SHP77 (cell line): ENCODE measurements at regions not wholly inside any gene's neighbourhood (a gene's known extent, or its start where the extent isn't known, plus 50 kb on each side); places are given as distances from the start of the nearest gene placed in this dataset.

ENCODE experiments used
- DNase-seq, 2 experiments: peaks; one replicate each; lab custom pipeline; 2025; lab: John Stamatoyannopoulos, UW

DNA sequence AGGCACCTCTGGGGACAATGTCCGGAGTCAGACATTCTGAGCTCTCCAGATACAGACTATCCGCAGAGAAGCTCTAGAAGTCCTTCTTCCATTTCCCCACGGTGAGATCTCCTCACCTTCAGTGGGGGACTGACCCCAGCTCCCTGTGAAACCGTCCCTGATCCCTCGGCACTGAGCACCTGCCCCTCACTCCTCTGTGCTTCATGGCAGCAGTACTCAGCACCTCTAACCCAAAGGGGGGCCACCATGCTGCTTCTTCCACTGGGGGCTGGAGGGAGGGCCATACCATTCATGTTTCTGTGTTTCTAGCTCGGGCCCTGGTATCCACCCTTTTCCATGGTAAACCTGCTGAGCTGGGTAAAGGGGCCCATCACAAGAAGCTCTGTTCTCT is 321.7 kb downstream of the BRD1 start:
- no peak for DNase-seq

DNA sequence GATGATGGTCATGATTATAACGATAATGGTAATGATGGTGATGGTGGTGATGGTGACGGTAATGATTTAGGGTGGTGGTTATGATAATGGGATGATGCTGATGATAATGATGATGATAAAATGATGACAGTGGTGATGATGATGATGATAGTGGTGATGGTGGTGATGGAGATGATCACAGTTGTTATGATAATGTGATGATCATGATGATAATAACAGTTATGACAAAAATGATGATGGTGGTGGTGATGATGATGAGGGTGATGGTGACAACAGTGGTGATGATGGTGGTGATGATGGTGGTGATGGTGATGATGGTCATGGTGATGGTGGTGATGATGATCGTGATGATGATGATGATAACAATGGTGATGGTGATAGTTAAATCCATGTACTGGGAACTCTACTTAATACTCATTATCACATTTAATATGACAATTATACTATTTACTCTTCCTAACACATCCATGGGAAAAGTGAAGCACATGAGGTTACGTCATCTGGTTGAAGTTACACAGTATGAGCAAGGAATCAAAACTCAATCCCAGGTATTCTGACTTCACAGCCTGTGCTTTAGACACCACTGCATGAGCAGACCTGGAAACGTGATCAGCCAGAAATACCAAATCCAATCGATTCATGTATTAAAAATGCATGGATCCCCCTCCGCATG is 322.2 kb downstream of the BRD1 start:
- no peak for DNase-seq

DNA sequence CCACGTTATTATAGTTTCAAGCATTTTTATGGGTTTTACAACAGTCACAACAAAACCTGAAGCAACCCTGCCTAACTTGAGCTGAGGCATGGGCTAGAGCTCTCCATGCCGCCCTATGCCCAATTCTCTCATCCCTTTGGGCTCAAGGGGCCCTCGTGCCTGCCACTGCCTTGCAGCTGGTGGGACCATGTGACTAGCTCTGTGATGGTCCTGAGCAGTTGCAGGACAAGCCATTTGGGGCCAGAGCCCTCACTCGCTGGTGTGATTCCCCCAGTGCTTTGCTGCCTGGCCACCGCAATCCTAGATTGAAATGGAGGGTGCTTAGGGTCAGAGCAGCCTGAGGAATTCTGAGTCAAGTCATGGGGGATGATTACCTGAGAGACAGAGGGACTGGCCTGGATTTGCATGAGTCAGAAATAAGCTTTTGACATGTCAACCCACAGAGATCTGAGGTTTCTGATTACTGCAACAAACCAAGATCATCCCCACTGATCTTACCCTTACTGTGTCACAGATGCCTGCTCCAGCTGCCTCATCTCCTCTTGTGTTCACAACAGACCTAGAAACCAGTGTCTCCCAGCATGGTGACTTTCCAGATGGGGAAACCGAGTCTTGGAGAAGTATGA is 323.7 kb downstream of the BRD1 start:
- no peak for DNase-seq

DNA sequence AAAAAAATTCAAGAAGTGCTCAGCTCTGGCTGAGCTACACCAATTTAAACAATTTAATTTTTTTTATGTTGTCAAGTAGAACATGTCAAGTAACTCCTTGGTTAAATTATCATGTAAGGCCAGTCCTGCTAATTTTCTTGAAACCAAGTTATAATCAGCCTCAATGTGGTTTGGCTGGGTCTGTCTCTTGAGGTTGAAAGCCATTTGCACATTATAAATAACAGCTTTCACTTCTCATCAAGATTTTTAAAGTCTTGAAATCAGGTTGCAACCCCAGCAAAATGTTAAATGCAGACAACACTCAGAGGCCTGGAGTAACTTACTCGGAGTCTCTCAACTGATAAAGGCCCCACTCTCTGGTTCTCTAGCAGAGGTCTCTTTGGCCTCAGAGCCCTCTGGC is 324.4 kb downstream of the BRD1 start:
- DNase-seq: no peak

DNA sequence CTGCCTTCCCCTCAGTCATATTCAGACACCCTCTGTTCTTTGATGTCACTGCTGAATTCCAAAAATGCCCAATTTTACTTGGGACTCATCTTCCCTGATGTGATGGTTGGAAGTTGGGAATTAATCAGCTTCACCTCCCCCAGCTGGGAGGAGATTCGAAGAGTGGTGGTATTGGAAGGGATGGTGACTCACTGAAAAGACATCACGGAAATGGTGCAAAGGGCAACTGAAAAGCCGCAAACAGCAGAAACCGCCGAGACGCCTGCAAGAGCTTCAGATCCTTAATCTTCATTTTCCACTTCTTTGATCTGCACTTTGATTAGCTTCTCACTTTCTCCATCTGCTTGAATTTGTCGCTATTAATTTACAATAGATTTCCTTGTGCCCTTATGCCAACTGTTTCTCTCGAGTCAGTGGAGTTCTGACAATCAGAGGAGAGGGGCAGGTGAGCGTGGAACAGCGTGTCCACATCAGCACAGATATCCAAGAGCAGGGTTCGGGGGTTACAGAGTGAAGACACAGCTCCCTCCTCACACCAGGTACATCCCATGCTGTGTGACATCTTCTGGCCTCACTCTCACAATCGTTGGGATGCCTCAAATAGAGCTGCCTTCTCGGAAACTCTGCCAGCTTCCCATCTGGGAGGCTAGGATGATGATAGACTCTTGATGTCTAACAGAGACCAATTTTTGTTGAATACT is 325.4 kb downstream of the BRD1 start:
- DNase-seq: no peak

DNA sequence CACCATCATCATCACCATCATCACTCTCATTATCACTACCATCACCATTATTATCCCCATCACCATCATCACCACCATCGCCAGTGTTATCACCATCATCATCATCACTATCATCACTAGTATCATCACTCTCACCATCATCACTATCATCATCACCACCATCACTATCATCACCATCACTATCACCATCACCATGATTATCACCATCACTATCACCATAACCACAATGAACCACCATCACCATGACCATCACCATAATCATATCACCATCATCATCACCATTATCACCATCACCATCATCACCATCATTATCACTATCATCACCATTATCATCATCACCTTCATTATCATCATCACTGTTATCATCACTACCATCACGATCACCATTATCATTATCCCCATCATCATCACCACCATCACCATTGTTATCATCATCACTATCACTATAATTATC is 326.7 kb downstream of the BRD1 start:
- DNase-seq: no peak

DNA sequence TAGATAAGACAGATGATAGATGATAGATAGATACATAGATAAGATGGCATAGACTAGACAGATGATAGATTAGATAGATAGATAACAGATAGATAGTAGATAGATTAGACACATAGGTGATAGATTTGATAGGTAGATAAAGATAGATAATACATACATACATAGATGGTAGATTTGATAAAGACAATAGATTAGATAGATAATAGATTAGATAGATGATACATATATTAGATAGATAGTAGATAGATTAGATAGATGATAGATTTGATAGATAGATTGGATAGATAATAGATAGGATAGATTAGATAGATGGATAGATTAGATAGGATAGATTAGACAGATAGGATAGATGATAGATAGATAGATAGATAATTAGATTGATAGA is 327.6 kb downstream of the BRD1 start:
- no peak for DNase-seq

DNA sequence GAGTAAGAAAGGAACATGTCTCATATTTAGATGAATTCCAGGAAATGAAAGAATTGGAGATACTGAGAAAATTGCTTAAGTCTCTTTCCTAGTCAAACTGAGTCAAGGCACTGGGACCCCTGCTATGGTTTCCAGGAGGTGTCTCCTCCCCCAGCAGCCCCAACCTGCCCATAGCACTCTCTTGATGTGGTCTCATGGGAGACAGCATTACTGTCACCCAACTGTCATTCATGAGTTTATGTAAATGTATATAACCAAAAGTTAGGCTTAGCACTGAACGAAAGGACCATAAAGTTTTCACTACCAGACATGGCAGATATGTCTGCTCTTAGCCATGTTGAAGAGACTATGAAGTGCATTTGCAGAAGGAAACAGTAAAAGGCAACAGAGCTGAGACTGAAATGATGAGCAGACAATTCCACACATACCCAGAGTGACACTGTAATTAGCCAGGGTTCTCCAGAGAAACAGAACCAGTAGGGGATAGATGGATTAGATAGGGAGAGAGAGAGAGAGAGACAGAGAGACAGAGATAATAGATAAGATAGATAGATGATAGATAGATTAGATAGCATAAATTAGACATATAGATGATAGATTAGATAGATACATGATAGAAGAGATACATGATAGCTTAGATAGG is 328.1 kb downstream of the BRD1 start:
- DNase-seq: no peak

DNA sequence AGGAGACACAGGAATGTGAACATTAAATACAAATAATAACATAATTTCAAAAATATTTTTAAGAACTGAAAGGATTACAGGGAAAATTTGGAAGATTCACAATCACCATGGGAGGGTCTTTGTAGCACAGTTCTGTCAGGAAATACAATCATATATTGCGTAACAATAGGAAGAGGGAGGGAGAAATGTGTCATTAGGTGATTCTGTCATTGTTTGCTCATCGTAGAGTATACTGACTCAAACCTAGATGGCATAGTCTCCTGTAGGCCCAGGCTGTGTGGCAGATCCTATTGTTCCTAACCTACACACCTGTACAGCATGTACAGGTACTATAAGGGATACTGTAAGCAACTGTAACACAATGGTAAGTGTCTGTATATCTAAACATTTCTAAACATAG is 330.4 kb downstream of the BRD1 start:
- DNase-seq: peak; percentile 23 to 31

DNA sequence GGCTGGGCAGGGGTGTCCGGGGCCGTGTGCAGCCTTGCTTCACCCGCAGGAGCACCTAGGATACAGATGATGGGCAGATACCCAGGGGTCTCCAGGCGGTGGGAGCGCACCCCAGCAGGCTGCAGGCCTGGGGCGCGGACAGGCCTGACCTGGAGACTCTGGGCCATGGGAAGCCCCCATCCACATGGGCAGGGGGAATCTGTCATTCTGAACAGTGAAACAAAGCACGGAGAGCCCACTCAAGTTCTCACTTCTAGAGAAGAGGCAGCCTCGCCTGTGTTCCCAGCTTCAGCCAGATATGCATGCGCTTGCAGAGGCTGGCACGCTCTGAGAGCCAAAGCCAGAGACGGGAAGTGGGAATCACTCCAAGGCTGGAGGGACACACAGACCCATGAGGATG is 333.1 kb downstream of the BRD1 start:
- DNase-seq: no peak

DNA sequence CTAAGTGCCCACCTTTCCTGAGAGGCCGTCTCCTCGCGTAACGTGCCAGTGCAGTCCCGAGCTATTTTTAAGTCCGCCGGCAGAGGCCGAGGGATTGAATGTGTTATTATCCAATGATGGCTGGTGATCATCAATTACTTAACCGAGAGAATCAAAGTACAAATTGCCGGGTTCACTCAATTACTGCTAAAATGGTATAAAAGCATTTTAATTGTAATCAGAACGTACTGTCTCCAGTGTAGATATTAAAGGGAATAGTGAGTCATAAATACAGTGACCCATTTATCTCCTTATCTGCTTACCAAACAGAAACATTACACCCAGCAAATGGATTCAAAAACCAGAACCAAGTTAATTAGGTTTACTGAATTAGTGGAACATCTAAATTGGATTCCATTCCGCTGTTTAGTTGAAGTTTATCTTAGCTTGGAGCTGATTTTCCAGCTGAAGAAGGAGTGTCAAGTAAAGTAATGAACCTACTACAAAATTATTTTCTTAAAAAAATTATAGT is 334.9 kb downstream of the BRD1 start:
- DNase-seq: no peak

DNA sequence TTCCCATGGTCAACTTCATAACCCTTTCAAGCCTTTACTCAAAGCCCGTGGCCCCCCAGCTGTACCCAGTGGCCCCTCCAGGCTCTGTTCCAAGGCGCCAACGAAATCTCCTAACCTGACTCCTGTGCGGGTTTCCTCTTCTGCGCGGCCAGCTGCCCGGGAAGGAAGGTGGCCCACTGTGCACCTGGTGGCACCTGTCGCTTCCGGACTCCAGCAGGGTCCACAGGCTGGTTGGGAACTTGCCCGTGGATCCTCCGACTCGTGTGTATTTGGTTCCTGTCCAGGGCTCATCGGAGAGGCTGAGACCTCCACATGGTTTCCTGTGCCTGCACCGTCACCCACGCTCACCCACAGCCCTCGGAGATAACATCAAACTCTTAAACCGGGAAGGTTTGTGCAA is 335.4 kb downstream of the BRD1 start:
- no peak for DNase-seq

DNA sequence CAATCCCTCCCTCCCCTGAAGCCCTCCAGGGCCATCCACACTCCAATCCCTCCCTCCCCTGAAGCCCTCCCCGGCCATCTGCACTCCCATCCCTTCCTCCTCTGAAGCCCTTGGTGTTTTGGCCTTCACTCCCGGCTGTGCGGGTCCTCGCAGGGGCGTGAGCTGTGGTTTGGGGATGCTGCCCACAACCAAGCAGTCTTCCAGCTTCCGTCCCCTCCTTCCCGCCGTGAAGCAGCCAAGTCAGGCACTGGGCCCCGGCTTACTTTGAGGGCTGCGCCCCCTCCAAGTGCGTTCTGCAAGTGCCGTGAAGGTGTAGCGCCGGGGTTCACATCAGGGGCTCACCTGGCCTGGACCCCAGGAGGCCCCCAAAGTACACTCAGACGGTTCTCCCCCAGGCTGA is 335.9 kb downstream of the BRD1 start:
- no peak for DNase-seq

DNA sequence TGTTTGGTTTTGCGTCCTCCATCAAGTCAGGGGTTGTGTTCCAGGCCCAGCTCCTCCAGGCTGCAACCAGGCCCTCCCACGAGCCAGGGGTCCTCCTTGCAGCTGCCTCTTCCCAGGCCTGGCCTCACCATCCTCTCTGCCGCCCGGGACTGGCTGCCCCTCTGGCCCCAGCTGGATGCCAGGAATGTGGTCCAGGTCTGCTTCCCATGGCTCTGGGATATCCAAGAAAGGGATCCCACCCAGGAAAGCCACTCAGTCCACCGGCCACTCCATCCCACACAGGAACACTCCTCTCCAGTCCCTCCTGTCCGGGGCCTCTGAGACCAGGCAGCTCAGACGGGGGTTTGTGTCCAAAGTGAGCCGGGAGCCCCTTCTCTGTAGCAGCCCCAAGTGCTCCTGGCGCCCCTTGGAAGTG is 336.4 kb downstream of the BRD1 start:
- DNase-seq: no peak

DNA sequence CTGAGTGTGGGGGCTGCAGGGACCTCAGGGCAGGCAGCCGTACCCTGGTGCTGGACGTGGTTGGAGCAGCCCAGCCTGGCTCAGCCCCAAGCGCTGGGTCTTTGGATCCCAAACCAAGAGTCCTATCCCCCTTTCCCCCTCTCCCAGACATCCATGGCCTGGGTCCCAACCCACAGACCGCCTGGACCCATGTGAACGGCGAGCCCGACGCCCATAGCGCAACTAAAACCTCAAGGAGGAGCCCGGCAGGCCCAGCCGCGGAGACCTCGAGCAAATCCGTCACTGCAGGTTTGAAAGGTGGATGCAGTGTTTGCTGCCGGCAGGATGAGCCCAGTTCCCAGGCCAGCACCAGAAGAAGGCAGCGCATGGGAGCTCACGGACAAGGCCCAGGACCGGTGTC is 337.0 kb downstream of the BRD1 start:
- no peak for DNase-seq

DNA sequence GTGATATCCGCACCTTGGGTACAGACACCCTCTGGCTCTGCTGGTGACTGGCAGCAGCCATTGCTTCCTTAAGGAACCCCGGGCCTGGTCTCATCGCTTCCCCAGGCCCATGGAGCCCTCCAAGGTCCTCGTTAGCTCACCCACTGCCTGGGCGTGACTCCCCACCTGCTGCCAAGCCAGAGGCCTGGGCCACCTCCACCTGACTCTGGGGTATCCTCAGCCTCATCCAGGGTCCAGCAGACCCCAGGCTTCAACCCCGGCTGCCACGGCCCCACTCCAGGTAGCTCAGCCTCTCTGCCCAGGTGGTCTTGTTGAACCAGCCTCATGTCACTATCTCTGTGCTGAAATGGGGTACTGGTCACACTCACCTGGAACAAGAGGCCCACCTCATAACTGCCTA is 337.9 kb downstream of the BRD1 start:
- no peak for DNase-seq

DNA sequence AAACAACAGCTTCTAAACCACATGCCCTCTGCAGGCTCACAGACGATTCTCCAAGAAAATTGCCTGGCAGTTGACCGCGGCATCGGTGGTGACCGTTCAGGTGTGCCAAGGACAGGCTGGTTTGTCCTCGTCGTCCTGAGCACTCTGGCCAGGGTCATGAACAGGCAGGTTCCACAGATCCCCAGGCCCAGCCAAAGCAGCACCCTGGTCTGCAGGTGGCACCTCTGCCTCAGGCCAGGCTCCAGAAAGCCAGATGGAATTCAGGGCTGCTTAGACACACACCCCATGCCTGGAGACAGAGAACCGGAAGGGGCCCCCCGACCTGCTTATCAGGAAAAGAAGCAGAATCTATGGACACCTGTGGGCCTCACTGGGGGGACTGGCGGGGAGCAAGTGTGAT is 338.7 kb downstream of the BRD1 start:
- no peak for DNase-seq

DNA sequence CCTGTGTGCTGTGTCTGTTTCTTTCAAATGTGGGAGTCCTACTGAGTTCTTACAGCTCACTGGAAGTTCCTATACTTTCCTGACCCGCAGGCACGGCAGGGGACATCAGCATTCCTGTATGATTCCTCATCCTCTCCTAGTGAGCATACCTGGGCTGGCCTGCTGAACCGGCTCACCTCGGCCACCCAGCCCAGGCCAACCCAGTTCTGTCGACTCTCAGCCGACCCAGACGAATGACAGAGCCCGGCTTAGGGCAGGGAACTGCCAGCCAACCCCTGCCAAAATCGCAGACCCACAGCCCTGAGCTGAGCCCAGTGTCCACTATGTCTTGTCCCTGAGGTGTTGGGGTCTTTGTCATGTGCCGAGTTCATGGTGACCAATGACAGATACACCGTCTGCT is 339.7 kb downstream of the BRD1 start:
- DNase-seq: no peak

DNA sequence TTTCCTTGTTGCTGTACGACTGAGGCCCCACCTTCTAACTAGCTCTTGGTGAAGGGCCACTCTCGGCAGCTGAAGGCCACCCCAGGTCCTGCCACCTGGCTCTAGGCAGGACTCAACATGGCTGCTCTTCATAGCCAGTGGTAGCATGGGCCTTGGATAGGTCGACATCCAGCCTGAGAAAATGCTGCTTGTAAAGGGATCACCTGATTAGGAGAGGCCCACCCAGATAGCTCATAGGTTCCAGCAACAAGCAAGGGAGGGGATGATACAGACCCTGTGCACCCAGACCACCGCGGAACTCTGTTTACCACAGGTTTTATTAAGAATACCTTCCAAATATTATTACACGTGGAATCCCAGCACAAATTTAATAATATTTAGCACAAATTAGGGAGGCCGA is 341.4 kb downstream of the BRD1 start:
- DNase-seq: no peak

DNA sequence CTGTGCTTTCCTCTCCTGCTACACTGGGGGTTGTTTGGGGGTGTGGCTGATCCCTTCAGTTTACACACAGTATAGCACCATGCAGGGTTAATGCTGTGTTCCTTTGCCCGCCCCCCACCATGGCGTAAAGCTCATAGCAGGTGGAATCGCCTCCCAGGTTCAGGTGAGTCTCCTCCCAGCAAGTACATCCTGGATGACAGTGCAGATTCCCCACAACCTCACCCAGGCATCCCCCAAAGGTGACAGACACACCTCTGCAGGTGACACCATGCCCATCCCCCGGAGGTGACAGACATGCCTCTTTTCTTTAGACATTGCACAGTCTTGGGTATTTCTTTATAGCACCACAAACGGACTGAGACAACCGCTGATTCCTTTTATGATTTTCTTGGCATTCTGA is 343.7 kb downstream of the BRD1 start:
- DNase-seq: no peak

DNA sequence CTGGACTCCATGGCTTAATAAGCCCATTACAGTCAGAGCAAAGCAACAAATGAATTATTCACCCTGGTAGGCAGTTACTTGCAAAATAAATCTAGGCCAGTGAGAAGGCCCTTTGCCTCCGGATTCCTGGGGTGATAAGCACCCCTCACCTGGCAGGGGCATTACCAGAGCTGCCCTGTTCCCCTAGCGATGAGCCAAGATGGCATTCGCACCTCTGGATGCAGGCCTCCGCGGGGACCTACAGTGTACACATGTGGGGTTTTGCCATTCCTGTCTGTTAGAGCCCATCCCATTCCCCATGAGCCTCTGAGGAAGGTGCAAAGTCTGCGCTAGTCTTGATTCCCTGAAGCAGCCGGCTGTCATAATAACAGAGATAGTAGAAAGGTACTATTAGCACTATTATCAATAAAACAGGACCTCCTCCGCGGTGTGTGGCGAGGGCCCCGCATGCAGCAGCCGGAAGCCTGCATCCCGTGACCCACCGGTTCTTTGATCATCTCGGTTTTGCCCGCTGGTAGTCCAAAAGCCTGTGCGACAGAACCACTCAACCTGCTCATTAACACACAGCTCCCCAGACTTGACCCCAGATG is 344.3 kb downstream of the BRD1 start:
- DNase-seq: no peak

DNA sequence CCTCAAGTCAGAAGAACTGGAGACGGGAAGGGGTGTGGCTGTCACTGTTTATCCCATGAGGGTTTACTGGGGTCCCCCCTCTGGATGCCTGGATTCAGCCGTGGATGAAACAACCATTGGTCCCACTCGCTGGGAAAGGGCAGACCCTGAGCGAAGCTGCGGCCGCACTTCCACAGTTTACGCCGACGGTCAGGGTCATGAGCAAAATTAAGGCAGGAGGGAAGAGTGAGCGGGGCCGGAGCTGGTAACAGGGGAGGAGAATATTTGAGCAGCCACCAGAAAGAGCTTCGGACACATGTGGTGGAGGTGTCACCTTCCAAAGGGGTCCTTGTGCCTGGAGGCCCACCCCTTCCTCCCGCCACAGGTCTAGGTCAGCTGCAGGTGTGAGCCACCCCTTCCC is 344.9 kb downstream of the BRD1 start:
- no peak for DNase-seq
